IMR-90 (cell line): ENCODE measurements at regions not wholly inside any gene's neighbourhood (a gene's known extent, or its start where the extent isn't known, plus 50 kb on each side); places are given as distances from the start of the nearest gene placed in this dataset.
A peak's percentile ranks its signal among the peaks of the same experiment; 100 is the strongest.

Experiments
- ATAC-seq: fragments of 200-7000 bp; cut with Tn5 transposase; 2 replicates; pipeline ENCODE4 v1.9.1; 2020; ENCODE audit warnings: low read depth, mild to moderate bottlenecking, moderate library complexity
- BruUV-seq: library from RNA; stranded (reverse); fragments of 400-500 nt; replicated peaks from 2 replicates; lab custom pipeline; 2021; lab: Mats Ljungman, UMichigan
- CTCF ChIA-PET: fragments of 300-600 bp; formaldehyde crosslinking; extraction: SDS; loops from one replicate; lab custom pipeline; 2021; ENCODE audit warnings: antibody characterized with exemption; lab: Yijun Ruan, JAX
- POLR2A ChIA-PET: fragments of 300-600 bp; sonication (Branson Sonifier 250); formaldehyde crosslinking; loops from one replicate; lab custom pipeline; 2022; ENCODE audit warnings: antibody characterized with exemption; ENCODE audit not compliant: unreplicated experiment; lab: Charles Lee
- DNase-seq: peaks from one replicate; pipeline ENCODE4 v3.0.0; 2013
- H2AFZ ChIP-seq: replicated peaks from 2 replicates; pipeline ENCODE3; 2013; ENCODE audit warnings: low read length, mild to moderate bottlenecking; ENCODE audit not compliant: poor library complexity
- H2AK5ac ChIP-seq: 2 replicates; pipeline ENCODE4 v1.6.1; 2013; ENCODE audit warnings: low read depth, low read length, inconsistent platforms
- H2AK9ac ChIP-seq: replicated peaks from 2 replicates; pipeline ENCODE3; 2013; ENCODE audit warnings: mild to moderate bottlenecking, low read depth, low read length, moderate library complexity; ENCODE audit not compliant: poor library complexity
- H2BK120ac ChIP-seq: 2 replicates; pipeline ENCODE4 v1.6.1; 2013; ENCODE audit warnings: low read depth, low read length, inconsistent platforms
- H2BK15ac ChIP-seq: 3 replicates; pipeline ENCODE4 v1.6.1; 2013; ENCODE audit warnings: low read depth, low read length, inconsistent platforms
- H2BK20ac ChIP-seq: 2 replicates; pipeline ENCODE4 v1.6.1; 2013; ENCODE audit warnings: low read depth, mild to moderate bottlenecking, inconsistent platforms, low read length, moderate library complexity
- H2BK5ac ChIP-seq: 2 replicates; pipeline ENCODE4 v1.6.1; 2013; ENCODE audit warnings: mild to moderate bottlenecking, low read depth, low read length, inconsistent platforms; ENCODE audit not compliant: poor library complexity, severe bottlenecking
- H3K14ac ChIP-seq: replicated peaks from 2 replicates; pipeline ENCODE4 v1.6.1; 2013; ENCODE audit warnings: low read depth, low read length, inconsistent platforms
- H3K18ac ChIP-seq: 2 replicates; pipeline ENCODE4 v1.6.1; 2013; ENCODE audit warnings: low read depth, low read length, control low read depth
- H3K23ac ChIP-seq: 2 replicates; pipeline ENCODE4 v1.6.1; 2013; ENCODE audit warnings: low read depth, low read length, inconsistent platforms
- H3K27ac ChIP-seq: 2 replicates; pipeline ENCODE4 v1.5.1; 2013; ENCODE audit warnings: mild to moderate bottlenecking, control low read depth, low read length; ENCODE audit not compliant: insufficient read depth
- H3K27me3 ChIP-seq: 2 replicates; pipeline ENCODE4 v1.6.1; 2013; ENCODE audit warnings: low read length; ENCODE audit not compliant: control insufficient read depth, insufficient read depth
- H3K36me3 ChIP-seq: 2 replicates; pipeline ENCODE4 v1.6.1; 2013; ENCODE audit warnings: low read length, mixed read lengths; ENCODE audit not compliant: control insufficient read depth, insufficient read depth
- H3K4ac ChIP-seq: 2 replicates; pipeline ENCODE4 v1.6.1; 2013; ENCODE audit warnings: low read depth, low read length, inconsistent platforms
- H3K4me1 ChIP-seq: 2 replicates; pipeline ENCODE4 v1.6.1; 2013; ENCODE audit warnings: low read length, mixed read lengths; ENCODE audit not compliant: control insufficient read depth, insufficient read depth
- H3K4me2 ChIP-seq: 2 replicates; pipeline ENCODE4 v1.6.1; 2013; ENCODE audit warnings: low read depth, mild to moderate bottlenecking, control low read depth, low read length, moderate library complexity
- H3K4me3 ChIP-seq: 2 replicates; pipeline ENCODE4 v1.5.1; 2013; ENCODE audit warnings: low read depth, mild to moderate bottlenecking, control low read depth, low read length, moderate library complexity; ENCODE audit not compliant: insufficient read depth
- H3K56ac ChIP-seq: 2 replicates; pipeline ENCODE4 v1.6.1; 2013; ENCODE audit warnings: low read length, inconsistent platforms; ENCODE audit not compliant: insufficient read depth; ENCODE audit errors: extremely low read depth
- H3K79me1 ChIP-seq, 2 experiments: 2 replicates each; pipeline ENCODE4 v1.6.1; 2013; ENCODE audit warnings: low read length in 2 of 2, inconsistent platforms in 1 of 2, low read depth in 1 of 2
- H3K9ac ChIP-seq: 2 replicates; pipeline ENCODE4 v1.6.1; 2013; ENCODE audit warnings: low read depth, low read length, control low read depth
- H3K9me1 ChIP-seq: 2 replicates; pipeline ENCODE4 v1.6.1; 2013; ENCODE audit warnings: low read length, inconsistent platforms; ENCODE audit not compliant: insufficient read depth
- H3K9me3 ChIP-seq: 2 replicates; pipeline ENCODE4 v1.6.1; 2013; ENCODE audit warnings: low read length; ENCODE audit not compliant: control insufficient read depth, insufficient read depth
- H4K20me1 ChIP-seq: 2 replicates; pipeline ENCODE4 v1.6.1; 2013; ENCODE audit warnings: low read length, inconsistent platforms; ENCODE audit not compliant: insufficient read depth
- H4K5ac ChIP-seq: 2 replicates; pipeline ENCODE4 v1.6.1; 2013; ENCODE audit warnings: mild to moderate bottlenecking, low read depth, low read length, control low read depth
- H4K8ac ChIP-seq, 2 experiments: 2 replicates each; pipeline ENCODE4 v1.6.1; 2013; ENCODE audit warnings: low read depth in 2 of 2, low read length in 2 of 2, control low read depth in 1 of 2, inconsistent platforms in 1 of 2
- H4K91ac ChIP-seq: 2 replicates; pipeline ENCODE4 v1.6.1; 2013; ENCODE audit warnings: low read depth, low read length, inconsistent platforms; ENCODE audit not compliant: insufficient read depth
- BHLHE40 ChIP-seq: fragments of 150-350 bp; IDR thresholded peaks from 2 replicates; pipeline ENCODE4 v1.6.1; 2016; ENCODE audit warnings: mild to moderate bottlenecking, low read depth, low read length
- CEBPB ChIP-seq: IDR thresholded peaks from 2 replicates; pipeline ENCODE4 v1.6.1; 2012; ENCODE audit warnings: low read depth, low read length, improper control_type of control experiment
- CHD1 ChIP-seq: IDR thresholded peaks from 2 replicates; pipeline ENCODE4 v1.6.1; 2012; ENCODE audit warnings: low read depth, low read length, improper control_type of control experiment
- CTCF ChIP-seq: conservative IDR thresholded peaks from 2 replicates; pipeline ENCODE4 v1.5.1; 2012; ENCODE audit warnings: mild to moderate bottlenecking, low read depth, low read length, improper control_type of control experiment
- ELK1 ChIP-seq: fragments of 150-350 bp; IDR thresholded peaks from 2 replicates; pipeline ENCODE4 v1.6.1; 2016; ENCODE audit warnings: low read depth, mild to moderate bottlenecking, low read length, moderate library complexity, borderline replicate concordance
- FOS ChIP-seq: fragments of 150-350 bp; IDR thresholded peaks from 2 replicates; pipeline ENCODE4 v1.6.1; 2016; ENCODE audit warnings: low read depth, low read length
- MAFK ChIP-seq: IDR thresholded peaks from 2 replicates; pipeline ENCODE4 v1.6.1; 2012; ENCODE audit warnings: low read depth, low read length, improper control_type of control experiment
- MAZ ChIP-seq: IDR thresholded peaks from 2 replicates; pipeline ENCODE4 v1.6.1; 2012; ENCODE audit warnings: low read depth, mild to moderate bottlenecking, low read length, improper control_type of control experiment, moderate library complexity, borderline replicate concordance
- MXI1 ChIP-seq: IDR thresholded peaks from 2 replicates; pipeline ENCODE4 v1.6.1; 2012; ENCODE audit warnings: low read depth, mild to moderate bottlenecking, low read length, moderate library complexity, borderline replicate concordance
- NFE2L2 ChIP-seq: fragments of 150-350 bp; IDR thresholded peaks from 2 replicates; pipeline ENCODE4 v1.6.1; 2016; ENCODE audit warnings: low read depth, mild to moderate bottlenecking, low read length
- POLR2A ChIP-seq: IDR thresholded peaks from 2 replicates; pipeline ENCODE4 v1.6.1; 2012; ENCODE audit warnings: mild to moderate bottlenecking, low read depth, low read length
- RAD21 ChIP-seq: IDR thresholded peaks from 2 replicates; pipeline ENCODE4 v1.6.1; 2012; ENCODE audit warnings: low read length, improper control_type of control experiment
- RCOR1 ChIP-seq: IDR thresholded peaks from 2 replicates; pipeline ENCODE4 v1.6.1; 2012; ENCODE audit warnings: mild to moderate bottlenecking, low read length, improper control_type of control experiment; ENCODE audit not compliant: insufficient replicate concordance
- RFX5 ChIP-seq: IDR thresholded peaks from 2 replicates; pipeline ENCODE4 v1.8.0; 2012; ENCODE audit warnings: low read depth, mild to moderate bottlenecking, low read length, moderate library complexity
- SMC3 ChIP-seq: fragments of 150-350 bp; IDR thresholded peaks from 2 replicates; pipeline ENCODE4 v1.6.1; 2016; ENCODE audit warnings: low read depth, mild to moderate bottlenecking, antibody characterized with exemption, low read length, moderate library complexity
- USF2 ChIP-seq: fragments of 150-350 bp; IDR thresholded peaks from 2 replicates; pipeline ENCODE4 v1.6.1; 2017; ENCODE audit warnings: mild to moderate bottlenecking, antibody characterized with exemption, low read length, low read depth
- WGBS, 2 experiments: methylation state at CpG; one replicate each; pipeline versions ENCODE4 v1.1.5 to v1.1.7; 2013; ENCODE audit warnings: missing lambda C conversion rate in 2 of 2; ENCODE audit not compliant: insufficient read length in 1 of 2; ENCODE audit errors: extremely low coverage in 2 of 2; 5-methylcytosine and 5-hydroxymethylcytosine counted together
- dilution Hi-C: fragments of 300-500 bp; cut with HindIII; formaldehyde crosslinking; loops from one replicate; pipeline ENCODE4 v1.14.3; 2018; ENCODE audit warnings: low sequenced_read_pairs; ENCODE audit not compliant: unreplicated experiment
- in situ Hi-C: fragments of 300-500 bp; cut with MboI; formaldehyde crosslinking; loops from 3 replicates; pipeline ENCODE4 v1.14.3; 2019; ENCODE audit warnings: low sequenced_read_pairs, inconsistent platforms, mixed read lengths
- intact Hi-C: fragments of 100-400 bp; cut with micrococcal nuclease; formaldehyde crosslinking; loops from 2 replicates; pipeline ENCODE4 v1.10.0; 2022

GRCh38 chr6:22380236-22380635, 83.4 kb upstream of the PRL start:
- no peak for ATAC-seq

More at GRCh38 chr6:22380236-22380635, 83.4 kb upstream of the PRL start:
- Histone ChIP-seq H2BK120ac (no peak overlapping the region), H4K91ac (no peak overlapping the region), H3K9me1 (no peaks in the 10 kb centered on the region), H4K5ac (no peak overlapping the region), H4K20me1 (no peaks in the 10 kb centered on the region), H3K4me1 (no peaks in the 10 kb centered on the region), H3K4me3 (no peak overlapping the region), H2BK5ac (no peak overlapping the region), H3K14ac (no peak overlapping the region), H3K9me3 (no peaks in the 10 kb centered on the region), H2AFZ (no peak overlapping the region), H2BK20ac (no peak overlapping the region), H3K27me3 (no peaks in the 10 kb centered on the region), H3K23ac (no peak overlapping the region), H3K18ac (no peak overlapping the region), H3K9ac (no peak overlapping the region), H3K79me1 (no peaks in the 10 kb centered on the region), H2AK9ac (no peak overlapping the region), H3K27ac (no peak overlapping the region), H2AK5ac (peak overlapping the region; percentile 28; the same call in 1 of the 2 replicates), H3K4ac (no peak overlapping the region), H4K8ac (no peak overlapping the region), H3K56ac (no peak overlapping the region), H3K36me3 (no peaks in the 10 kb centered on the region), H3K4me2 (no peak overlapping the region), H2BK15ac (no peak overlapping the region)
- dilution Hi-C loops = no loop called here
- no TSS peak for BruUV-seq
- TF ChIP-seq CTCF = no peak
- no peak for TF ChIP-seq POLR2A
- no peak for TF ChIP-seq NFE2L2
- no peak for TF ChIP-seq RCOR1
- no peak for TF ChIP-seq ELK1
- TF ChIP-seq BHLHE40 = no peak
- no peak for TF ChIP-seq MAZ
- no peak for TF ChIP-seq CEBPB
- no peak for TF ChIP-seq MAFK
- TF ChIP-seq USF2 = no peak
- TF ChIP-seq RAD21 = no peak
- TF ChIP-seq SMC3 = no peak
- no peak for TF ChIP-seq RFX5
- TF ChIP-seq FOS = no peak
- TF ChIP-seq MXI1 = no peak
- TF ChIP-seq CHD1 = no peak
- no CpG with 5 or more reads among the region's 3 CpGs for whole genome bisulfite sequencing, 2 experiments
- ChIA-PET CTCF (interaction anchor here (1.0 kb wide), 1 partner anchor 11 kb away, joined by 3 read pairs; no protein-coding TSS in a partner anchor), POLR2A (no interaction called here)
- no peak for DNase-seq
- intact Hi-C loops = no loop called here
- in situ Hi-C loops = no loop called here
